ENCODE measurements at regions not wholly inside any gene's neighbourhood (a gene's known extent, or its start where the extent isn't known, plus 50 kb on each side); places are given as distances from the start of the nearest gene placed in this dataset.

DNA sequence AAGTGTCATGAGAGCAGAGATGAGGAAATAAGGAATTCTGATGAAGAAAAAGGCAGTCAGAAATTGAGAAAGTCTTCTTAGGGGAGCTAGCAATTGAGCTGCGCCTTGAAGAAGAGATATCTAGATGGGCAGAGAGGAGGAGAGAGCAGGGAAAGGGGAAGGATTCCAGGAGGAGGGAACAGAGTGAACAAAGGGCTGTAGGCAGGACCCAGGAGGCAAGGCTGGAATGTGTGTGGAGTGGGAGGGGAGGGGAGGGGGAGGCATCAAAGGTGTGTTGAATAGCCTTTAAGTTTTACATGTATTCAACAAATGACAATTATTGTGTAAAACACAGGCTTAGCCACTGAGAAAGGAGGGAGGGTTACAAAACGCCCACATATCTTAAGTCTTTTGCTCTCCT lies 164.5 kb downstream of the TDRD15 start:
- DNase-seq = no peak

DNA sequence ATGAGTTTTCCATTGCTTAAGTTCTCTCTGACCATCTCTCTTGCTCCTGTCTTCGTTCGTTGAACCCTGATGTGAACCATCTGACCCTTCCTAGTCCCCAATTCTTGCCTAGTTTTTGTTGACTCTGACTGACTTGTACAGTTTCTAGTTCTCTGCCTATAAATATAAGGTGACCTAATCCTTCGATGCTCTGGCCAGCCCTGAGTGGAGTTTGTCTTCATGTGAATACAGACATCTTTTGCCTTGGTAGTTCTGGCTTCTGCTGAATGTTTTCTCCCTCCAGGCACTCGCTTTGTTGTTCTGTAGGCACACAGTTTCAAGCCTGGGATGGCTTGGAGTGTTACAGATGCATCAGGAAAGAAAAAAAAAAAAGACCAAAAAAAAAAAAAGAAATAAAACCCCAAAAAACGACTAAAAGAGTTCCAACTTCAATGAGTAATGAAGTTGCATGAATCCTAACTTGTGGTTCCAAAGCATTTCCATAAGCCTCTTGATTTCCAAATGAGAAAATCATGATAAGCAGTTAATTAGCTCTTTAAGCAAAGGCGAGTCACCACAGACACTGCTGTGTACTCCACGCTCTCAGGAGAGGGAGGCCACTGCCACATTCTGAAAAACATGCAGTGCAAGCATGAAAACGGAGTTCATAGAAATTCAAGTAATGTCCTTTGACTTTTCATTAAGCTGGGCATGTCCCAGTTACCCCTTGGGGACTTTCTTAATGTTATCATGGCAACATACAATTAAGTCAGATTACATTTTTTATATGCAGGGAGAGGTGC lies 165.2 kb downstream of the TDRD15 start:
- no peak for DNase-seq

DNA sequence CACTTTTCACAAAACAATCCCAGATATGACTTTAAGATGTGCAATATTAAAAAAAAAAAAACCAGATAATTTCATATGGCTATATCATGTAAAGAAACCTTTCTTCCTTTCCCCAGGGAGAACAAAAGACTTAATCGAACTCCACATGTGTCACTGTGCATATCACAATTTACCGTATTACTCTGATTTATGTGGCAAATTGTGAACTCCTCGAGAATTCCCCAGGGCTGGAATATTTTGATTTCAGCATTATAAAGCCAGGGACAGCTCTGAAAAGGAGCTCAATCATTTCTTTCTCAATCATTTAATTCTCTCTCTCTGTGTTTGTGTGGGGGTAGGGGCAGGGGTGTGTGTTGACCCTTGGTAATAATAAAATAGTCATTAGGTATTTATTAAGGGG lies 165.8 kb downstream of the TDRD15 start:
- DNase-seq = no peak

DNA sequence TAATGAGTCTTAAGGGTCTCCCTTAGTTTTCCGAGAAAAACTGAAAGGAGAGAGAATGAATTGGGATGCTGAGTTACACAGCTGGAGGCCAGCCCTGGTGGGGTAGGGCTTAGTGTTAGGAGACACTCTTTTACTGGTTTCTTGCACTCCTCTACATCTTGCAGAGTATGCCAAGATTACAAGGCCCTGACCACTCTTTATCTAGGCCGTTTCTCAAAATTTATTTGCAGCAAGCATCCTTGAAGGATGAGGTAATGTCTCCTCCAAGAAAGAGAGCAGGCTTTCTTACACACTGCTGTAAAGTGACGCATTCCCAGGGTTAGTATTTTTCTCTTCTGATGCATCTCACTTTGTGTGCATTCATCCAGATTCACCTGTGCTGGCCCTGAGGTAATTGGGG lies 166.2 kb downstream of the TDRD15 start:
- no peak for DNase-seq

DNA sequence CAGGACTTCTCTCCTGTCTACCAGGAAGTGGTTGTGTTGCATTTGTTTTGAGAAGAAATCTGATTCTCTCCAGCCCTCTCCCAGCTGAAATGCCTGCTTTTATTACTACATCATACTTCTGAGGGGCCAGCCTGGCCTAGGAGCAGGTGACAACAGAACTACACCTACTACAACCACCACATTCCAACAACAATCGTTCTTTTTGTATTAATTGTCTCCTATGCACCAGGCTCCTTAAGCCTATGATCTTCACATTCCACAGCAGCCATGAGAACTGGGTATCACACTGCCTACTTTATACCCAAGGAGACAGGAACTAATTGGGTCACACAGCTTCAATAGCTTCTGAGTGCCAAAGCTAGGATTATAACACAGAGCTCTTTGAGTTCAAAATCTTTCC lies 167.7 kb downstream of the TDRD15 start:
- no peak for DNase-seq

DNA sequence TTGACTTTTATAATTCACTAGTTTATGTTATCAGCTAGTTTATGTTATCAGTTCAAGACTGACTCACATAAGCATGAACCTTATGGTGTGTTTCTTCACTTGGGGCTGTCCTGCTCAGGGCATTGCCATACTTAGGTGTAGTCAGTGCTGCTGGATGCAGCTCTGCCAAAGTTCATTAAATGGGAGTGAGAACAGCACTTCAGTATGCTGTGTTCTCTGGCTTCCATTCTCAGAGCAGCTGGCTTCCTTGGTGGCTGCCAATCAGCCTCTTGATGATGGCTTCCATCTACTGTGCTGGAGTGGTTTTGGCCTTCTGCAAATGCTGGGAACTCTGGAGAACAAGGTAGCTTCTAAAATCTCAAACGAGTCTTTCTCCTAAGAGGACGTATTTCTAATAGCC lies 170.7 kb downstream of the TDRD15 start:
- DNase-seq = no peak

DNA sequence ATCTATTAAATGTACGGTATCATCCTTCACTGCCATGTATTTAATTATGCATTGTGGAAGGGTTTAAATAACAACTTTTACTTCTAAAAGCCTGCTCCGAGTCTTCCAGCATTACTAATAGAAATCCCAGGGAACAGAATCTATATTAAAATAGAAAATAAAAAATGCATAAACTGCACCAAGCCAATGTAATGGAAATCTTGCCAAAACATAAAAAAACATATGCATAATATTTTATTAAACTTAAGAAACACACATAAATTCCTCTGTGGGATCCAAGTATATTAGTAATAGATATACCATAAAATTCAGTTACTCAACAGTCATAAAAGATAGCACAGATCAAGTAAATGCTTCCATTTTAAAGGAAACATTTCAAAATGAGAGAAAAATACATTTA lies 175.6 kb downstream of the TDRD15 start:
- DNase-seq = no peak

DNA sequence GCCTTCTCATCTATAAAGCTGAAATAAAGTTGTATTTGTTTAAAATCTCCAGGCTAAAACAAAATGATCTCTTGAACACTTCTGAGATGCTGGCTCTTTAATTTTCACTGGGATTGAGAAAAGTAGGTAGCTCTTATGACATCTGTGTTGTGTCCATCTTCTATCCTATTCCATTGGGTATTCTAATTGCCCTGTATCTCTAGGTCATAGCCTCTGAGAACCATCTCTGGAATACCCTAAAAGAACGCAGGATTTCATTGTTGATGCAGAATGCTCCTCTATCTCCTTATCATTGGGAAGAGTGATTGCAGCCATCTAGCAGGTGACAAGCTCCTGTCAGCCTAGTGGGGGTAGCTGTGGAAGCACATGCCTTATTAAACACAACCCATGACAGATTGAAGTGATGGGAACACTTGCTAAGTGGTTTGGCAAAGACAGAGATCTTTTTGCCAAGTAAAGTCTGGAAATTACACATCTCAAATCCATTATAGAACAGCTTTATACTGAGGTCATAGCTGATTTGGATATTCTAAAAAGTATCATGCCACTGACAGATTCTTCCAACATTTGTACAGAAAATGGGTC lies 178.2 kb downstream of the TDRD15 start:
- DNase-seq = no peak

DNA sequence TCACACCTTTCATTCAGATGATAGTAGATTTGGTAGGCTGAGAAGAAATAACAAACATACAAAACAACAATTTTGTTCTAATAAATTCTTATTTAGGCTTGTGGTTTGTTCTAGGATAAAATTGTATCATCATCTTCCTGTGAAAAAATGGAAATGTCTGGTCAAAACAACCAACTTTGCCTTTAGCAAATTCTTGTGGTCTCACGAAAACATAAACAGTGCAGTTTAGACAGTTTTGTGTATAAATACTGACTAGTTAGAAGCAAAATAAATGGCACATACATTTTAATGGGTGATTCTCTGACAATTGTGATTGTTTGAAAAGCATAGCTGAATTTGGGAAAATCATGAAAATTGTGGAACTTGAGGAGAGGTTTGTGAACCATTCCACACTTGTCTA lies 180.1 kb downstream of the TDRD15 start:
- DNase-seq = no peak

DNA sequence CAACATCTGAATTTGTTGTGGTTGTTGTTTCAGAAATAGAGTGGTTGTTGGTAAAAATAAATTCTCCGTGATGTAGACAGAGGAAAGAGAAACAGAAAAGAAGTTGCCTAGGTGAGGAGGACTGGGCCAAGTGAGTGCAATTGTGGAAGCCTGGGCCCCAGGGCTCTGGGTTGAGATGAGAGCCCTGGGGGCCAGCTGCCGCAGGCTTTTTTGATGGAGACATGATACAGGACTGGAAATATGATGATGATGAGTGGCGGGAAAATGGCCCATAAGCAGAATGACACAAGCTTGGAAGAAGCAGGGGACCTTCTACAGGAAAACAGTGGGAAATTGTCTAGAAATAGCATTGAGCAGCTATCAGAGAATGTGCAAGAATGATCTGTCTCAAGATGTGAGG lies 181.8 kb downstream of the TDRD15 start:
- DNase-seq = no peak

DNA sequence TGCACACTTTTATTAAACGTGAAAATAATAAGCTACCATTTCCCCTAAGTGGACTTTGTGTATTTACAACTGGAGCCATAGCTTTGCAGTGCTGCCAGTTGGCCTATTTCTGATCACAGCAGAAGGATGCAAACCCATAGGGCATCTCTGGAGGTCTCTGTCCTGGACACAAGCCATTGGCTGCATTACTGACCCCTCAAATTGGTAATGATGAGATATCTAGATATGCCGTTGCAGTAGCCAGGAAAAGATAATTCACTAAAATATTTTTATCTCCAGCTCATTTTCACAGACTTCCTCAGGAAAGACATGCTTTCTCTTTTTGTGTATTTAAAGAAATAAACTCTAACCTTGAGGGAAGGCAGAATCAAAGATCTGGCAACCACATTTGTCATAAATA lies 182.5 kb downstream of the TDRD15 start:
- no peak for DNase-seq

DNA sequence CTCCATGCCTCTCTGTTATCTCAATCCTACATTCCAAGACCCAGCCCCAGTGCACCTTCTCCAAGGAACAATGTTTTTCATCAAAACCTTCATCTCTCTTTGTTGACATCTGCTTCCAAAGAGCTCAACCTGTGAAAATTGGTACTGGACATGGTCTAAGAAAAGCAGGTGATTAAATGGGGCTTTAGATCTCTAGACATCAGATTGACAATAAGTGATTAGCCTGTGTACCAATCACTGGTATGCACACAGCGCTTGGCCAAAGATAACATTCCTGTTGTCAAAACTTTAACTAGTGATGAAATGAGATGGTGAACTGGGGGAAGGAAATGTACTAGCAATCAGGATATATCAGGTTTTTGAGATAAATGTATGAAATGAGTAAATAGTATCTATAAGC lies 183.3 kb downstream of the TDRD15 start:
- DNase-seq = no peak

DNA sequence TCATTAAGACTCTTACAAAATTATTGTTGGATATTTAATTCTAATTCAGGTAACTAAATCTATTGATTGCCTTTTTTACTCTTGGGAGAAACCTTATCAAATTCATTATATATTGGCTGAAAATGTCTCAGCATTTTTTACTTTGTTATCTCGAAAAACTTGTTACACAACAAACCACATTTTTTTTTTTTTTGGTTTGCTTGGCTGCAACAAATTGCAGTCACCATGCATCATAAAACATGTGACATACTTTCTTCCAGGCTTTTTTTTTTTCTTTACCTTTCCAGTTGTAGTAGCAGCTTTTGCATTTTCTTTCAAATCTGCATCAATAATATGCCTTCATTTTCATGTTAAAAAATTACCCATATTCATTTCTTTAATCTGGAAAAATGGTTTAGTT lies 186.7 kb downstream of the TDRD15 start:
- DNase-seq = no peak

DNA sequence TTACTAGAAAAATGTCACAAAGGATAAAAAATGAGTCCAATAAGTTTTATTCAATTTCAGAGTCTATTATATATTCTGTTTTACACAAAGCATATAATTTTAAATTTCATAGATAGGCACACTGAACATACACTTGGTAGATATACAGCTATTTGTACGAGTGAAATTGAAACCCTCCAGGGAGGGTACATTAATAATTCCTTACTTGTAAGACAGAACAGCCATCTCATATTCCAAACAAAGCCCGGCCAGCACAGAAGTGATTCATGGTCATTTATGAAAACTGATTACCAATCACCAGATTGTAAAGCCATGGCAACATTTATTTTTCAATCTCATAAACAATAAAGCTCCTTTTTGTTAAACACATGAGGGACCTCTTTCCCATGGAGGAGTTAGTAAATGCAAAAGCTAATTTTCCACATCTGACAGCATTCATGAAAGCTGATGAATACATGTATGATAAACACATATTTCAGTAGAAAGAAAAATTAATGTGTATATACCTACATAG lies 190.6 kb downstream of the TDRD15 start:
- DNase-seq = peak; percentile 48

DNA sequence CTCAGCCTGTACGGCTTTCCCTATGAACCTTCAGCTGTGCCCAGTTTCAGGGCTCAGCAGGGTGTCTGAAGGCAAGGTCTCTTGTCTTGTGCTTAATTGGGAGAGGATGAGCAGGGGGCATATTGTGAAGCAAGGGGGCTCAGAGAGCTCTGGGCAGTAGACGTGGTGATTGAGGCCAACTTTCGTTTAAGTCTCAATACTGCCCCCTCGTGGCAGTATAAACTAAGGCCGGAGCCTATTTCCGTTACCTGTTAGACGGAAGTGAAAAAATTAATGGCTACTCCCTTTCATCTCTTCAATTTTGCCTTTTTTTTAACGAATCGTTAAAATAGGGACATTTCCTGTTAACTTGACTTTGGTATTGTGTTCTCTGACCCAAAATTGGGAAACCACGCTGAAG lies 193.4 kb downstream of the TDRD15 start:
- DNase-seq = peak; percentile 66

DNA sequence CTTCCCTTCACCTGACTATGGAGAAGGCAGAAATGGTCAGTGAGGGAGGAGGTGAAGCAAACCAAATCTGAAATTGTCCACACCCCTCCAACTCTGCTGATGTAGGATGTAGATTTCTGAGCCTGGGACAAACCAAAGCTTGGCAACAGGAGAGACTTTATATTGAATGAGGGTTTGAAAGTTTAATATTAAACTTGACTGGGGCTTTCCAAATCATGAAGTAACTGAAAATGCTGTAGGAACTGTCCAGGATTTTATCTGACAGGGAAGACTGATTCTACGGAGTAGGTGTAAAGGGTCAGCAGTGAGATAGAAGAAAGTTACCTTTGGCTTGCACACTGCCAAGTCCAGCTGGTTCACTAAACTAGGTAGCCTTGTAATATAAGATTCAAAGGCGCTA lies 194.5 kb downstream of the TDRD15 start:
- DNase-seq = no peak

DNA sequence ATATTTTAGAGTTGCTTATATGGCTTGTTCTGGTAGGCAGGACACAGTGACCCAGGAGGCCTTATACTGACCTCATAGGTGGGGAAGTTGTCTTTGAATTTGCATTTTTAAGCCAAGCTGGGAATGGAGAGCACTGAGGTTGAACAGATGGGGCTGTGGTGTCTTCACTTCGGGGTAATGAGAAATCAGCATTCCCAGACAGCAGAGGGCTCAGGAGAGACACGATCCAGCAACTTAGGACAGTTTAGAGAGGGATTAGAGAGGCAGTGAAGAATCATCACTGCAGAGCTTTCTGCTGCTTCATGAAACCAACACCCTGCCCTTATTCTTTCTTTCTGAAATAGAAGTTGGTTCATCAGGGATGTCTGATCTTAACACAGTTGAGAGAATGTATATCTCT lies 202.4 kb downstream of the TDRD15 start:
- no peak for DNase-seq

DNA sequence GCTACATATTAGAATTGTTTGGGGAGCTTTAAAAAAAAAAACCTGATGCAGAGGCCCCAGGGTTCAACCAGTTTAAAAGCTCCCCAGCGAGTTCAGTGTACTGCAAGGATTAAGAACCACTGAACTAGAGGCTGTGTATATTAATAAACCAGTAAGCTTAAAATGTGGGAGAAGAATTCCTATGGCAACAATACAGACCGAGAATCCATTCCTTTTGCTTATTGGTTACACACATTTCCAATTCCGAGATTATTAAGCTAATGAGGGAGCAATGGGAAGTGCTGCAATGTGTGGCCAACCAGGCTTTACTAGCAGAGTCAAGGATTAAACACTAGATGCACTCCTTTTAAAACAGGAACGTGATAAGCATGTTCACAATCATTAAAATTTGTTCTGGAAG lies 204.4 kb downstream of the TDRD15 start:
- no peak for DNase-seq

DNA sequence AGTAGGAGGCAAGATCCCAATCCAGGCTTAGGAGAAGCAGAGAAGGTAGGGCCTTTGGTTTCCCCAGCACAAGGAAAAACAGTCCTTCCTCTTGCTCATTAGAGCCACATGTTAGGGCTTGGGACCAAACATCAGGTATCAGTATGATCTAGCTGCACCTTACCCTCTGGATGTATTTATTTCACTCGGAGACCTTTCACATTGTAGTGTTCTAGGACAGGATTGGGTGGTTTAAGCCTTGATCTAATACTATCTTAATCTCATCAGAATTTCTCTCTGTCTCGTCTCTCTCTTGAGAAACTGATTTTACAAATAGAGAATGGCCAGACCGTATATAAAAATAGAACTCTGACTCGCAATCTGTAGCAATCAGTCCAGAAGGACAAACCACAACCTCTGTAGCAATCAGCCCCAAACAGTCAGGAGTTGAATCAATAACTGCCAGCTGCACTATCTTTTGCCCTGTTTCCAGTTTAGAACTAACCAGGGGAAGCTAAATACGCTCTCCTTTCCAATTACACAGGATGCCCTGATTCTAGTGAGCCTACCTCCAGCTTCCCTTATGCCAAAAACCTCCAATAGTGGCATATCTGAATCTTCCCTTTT lies 207.1 kb downstream of the TDRD15 start:
- DNase-seq = no peak

DNA sequence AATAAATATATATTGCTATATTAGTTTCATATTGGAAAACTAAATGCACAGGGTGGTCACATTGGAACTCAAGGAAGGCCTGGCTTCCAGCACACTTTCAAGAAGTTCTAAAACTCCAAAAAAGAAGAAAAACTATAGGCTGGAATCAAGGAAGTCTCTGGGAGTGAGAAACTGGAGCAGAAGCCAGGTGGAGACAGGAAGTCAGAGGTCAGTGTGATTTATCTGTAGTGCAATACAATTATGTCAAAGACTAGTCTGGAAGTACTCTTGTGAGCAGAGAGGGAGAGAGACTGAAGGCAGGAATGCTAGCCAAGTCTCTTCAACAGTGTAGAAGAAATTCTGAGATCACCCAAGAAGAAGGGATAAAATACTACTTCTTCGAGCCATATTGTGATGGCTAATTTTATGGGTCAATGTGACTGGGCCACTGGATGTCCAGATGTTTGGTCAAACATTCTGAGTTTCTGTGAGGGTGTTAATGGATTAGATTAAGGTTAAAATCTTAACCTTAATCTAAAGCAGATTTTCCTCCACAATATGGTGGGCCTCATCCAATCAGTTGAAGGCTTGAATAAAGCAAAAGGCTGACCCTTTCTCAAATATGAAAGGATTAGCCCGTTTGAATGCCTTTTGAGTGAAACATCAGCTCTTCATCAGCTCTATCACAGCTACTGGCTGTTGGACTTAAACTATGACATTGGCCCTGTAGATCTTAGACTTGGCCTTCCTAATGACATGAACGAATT lies 208.0 kb downstream of the TDRD15 start:
- DNase-seq = no peak

DNA sequence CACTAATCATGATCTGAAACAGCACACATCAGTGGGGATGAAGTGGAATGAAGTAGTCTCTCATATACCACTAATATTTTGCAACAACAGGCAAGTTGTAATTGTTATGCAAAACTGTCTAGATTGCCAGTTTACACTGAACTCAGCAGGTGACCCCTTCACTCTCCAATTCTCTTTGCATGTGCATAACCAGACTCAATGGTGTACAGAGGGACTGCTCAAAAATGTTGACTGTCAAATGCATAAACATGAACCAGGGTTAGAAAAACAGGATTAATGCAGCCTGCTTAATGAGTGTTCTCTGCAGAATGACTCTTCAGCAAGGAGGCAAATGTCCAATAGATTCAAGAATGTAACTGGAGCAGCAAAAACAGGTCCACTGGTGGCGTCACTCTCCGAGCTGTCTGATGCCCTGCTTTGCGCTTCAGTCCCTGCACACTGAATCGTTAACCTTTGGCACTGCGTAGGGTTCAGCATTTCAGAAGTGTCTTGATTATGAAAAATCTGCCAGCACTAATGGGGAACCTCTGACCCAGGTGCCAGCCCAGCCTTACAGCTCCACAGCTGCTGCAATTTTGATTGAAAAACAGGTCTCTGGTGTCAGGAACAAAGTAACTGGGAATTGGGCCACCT lies 209.3 kb downstream of the TDRD15 start:
- DNase-seq = no peak

DNA sequence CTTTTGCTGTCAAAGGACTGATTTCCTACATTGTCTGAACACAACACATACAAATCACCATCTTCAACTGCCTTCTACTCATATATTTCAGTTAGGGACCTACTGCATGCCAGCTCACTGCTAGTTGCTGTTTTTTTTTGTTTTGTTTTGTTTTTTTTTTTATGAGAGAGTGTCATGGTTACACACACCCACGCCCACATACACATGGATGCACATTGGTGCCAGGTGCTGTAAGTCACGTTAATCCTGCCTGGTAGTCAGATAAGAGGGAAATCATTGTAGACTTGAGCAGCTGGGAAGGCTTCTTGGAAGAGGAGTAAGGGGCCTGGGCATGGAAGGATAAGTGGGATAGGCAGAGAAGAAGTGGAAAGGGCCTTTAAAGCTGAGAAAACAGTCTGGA lies 209.9 kb downstream of the TDRD15 start:
- DNase-seq = no peak

DNA sequence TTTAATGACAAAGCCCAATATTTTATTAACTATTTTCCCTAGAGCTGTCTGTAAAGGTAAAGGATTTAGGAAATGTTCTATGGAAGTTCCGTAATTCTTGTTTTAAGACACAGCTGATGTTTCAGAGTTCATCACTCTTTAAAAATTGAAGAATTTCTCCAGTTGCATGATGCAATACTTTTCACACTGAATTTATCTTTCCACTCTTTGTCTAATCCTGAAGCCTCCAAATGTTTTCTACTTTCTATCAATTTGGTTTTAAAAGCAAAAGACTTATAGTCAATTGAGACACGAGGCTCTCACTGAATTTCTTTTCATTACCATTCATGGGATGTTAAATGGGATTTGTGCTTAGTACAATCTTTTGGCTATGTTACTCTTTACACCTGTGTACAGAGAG lies 223.2 kb downstream of the TDRD15 start:
- DNase-seq = no peak

Measured in tongue (tissue), 1 donor.